ENCODE measurements at regions not wholly inside any gene's neighbourhood (a gene's known extent, or its start where the extent isn't known, plus 50 kb on each side); places are given as distances from the start of the nearest gene placed in this dataset.

DNA sequence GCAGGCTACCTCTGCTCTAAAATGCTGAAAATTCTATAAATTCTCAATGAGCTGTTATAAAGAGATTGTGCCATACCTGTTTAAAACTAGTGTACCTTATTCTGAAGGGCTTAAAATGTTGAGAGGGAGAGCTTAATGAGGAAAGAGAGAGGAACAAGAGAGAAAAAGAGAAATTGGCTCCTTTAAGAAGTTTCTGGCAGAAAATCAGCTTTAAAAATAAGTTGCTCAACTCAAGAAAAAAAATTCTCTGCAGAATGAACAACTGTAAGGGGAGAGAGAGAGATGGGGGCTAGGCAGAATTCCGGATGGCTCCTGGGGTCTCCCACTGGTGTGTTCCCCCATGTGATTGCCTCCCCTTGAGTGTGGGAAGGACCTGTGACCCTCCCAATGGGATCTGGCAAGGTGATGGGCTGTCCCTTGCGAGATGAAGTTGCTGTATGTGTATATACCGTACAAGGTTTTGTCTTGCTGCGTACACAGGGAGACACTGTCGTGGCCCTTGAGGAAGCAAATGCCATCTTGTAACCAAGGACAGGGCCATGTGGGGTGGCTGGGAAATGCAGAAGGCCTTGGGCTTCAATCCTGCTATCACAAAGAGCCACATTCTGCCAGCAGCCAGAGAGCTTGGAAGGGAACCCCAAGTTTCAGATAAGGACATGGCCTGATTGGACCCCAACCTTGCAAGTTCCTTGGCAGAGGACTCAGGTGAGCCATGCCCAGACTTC, 64.3 kb upstream of the S1PR3 start:
- Histone ChIP-seq H3K4me1 (ENCODE audit: control insufficient read depth in 1 of 2, low read depth in 2 of 2) (peaks cover 5 to 11% of the 10 kb centered on the region in 2 donors), H3K27ac (no peak overlapping the region), H3K4me3 (no peak overlapping the region), H3K36me3 (no peaks in the 10 kb centered on the region), H3K9me3 (no peaks in the 10 kb centered on the region), H3K27me3 (replicated peaks; ENCODE audit: insufficient read depth) (no peaks in the 10 kb centered on the region)
- ATAC-seq (ENCODE audit: insufficient number of reproducible peaks, low FRiP score, low read depth) (no peak), DNase-seq (ENCODE audit: low spot score) (no peak)
- TF ChIP-seq, protein P1, sequence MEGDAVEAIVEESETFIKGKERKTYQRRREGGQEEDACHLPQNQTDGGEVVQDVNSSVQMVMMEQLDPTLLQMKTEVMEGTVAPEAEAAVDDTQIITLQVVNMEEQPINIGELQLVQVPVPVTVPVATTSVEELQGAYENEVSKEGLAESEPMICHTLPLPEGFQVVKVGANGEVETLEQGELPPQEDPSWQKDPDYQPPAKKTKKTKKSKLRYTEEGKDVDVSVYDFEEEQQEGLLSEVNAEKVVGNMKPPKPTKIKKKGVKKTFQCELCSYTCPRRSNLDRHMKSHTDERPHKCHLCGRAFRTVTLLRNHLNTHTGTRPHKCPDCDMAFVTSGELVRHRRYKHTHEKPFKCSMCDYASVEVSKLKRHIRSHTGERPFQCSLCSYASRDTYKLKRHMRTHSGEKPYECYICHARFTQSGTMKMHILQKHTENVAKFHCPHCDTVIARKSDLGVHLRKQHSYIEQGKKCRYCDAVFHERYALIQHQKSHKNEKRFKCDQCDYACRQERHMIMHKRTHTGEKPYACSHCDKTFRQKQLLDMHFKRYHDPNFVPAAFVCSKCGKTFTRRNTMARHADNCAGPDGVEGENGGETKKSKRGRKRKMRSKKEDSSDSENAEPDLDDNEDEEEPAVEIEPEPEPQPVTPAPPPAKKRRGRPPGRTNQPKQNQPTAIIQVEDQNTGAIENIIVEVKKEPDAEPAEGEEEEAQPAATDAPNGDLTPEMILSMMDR (IDR thresholded peaks at IDR 0.05), result no peak

DNA sequence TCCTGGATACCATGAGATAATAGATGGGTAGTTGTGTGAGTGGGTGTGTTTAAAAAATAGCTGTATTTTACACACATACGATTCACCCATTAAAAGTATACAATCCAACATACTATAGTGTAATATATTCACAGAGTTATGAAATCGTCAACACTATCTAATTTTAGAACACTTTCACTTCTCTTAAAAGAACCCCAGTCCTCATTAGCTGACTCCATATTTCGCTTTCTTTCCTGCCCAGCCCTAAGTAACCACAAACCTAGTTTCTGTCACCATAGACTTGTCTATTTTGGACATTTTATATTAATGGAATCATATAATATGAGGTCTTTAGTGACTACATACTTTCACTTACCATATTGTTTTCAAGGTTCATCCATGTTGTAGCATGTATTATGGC, 63.8 kb upstream of the S1PR3 start:
- Histone ChIP-seq H3K4me3 (no peak overlapping the region), H3K9me3 (no peaks in the 10 kb centered on the region), H3K4me1 (ENCODE audit: control insufficient read depth in 1 of 2, low read depth in 2 of 2) (peaks cover 5 to 11% of the 10 kb centered on the region in 2 donors), H3K27me3 (replicated peaks; ENCODE audit: insufficient read depth) (no peaks in the 10 kb centered on the region), H3K36me3 (no peaks in the 10 kb centered on the region), H3K27ac (no peak overlapping the region)
- DNase-seq (ENCODE audit: low spot score) (no peak), ATAC-seq (ENCODE audit: insufficient number of reproducible peaks, low FRiP score, low read depth) (no peak)
- TF ChIP-seq, protein P1 (IDR thresholded peaks at IDR 0.05), result no peak

DNA sequence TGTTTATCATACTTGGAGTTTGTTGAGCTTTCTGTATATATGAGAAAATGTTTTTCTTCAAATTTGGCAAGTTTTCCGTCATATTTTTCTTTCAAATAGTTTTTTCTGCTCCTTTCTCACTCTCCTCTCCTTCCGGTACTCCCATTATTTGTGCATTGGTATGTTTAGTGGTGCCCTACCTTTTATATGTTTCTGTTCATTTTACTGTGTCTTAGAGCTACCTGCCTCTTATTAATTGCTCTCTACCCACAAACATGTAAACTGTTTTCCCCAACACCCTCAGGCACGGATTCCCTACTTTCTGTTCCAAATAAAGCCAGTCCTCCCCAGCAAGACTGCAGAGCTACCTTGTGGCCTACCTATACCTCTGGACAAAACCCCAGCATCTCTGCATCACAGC, 60.6 kb upstream of the S1PR3 start:
- no peak for DNase-seq (ENCODE audit: low spot score)
- Histone ChIP-seq H3K27ac (no peak overlapping the region), H3K9me3 (no peaks in the 10 kb centered on the region), H3K27me3 (replicated peaks; ENCODE audit: insufficient read depth) (no peaks in the 10 kb centered on the region), H3K4me3 (no peak overlapping the region), H3K36me3 (no peaks in the 10 kb centered on the region), H3K4me1 (ENCODE audit: control insufficient read depth in 1 of 2, low read depth in 2 of 2) (peaks cover 5 to 11% of the 10 kb centered on the region in 2 donors)
- ATAC-seq (ENCODE audit: insufficient number of reproducible peaks, low FRiP score, low read depth), result no peak
- TF ChIP-seq, protein P1 (IDR thresholded peaks at IDR 0.05), result no peak

DNA sequence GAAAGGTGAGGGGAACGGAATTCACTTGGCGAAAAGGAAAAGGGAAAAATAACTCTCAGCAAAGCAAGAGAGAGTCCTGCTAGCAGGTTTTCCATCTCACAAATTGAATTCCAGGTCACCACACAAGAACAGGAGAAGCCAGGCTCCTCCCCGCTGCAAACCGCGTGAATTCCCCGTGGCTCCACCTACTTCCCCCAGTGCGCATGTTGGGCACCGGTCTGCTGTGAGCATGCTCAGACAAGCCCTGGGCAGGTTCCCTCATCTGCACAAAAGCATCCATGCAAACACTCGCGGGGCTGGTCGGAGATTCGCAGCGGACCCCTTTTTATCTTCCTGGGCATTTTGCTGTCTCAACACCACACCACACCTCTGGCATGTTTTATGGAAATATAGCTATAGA, 58.5 kb upstream of the S1PR3 start:
- no peaks in the 10 kb centered on the region for H3K27me3 ChIP-seq (replicated peaks; ENCODE audit: insufficient read depth)
- H3K27ac ChIP-seq, result no peak overlapping the region
- ATAC-seq (ENCODE audit: insufficient number of reproducible peaks, low FRiP score, low read depth), result no peak
- no peaks in the 10 kb centered on the region for H3K4me1 ChIP-seq (ENCODE audit: control insufficient read depth in 1 of 2, low read depth in 2 of 2)
- DNase-seq (ENCODE audit: low spot score), result no peak
- no peaks in the 10 kb centered on the region for H3K9me3 ChIP-seq
- H3K4me3 ChIP-seq, result no peak overlapping the region
- TF ChIP-seq, protein P1 (IDR thresholded peaks at IDR 0.05), result no peak
- H3K36me3 ChIP-seq, result no peaks in the 10 kb centered on the region

DNA sequence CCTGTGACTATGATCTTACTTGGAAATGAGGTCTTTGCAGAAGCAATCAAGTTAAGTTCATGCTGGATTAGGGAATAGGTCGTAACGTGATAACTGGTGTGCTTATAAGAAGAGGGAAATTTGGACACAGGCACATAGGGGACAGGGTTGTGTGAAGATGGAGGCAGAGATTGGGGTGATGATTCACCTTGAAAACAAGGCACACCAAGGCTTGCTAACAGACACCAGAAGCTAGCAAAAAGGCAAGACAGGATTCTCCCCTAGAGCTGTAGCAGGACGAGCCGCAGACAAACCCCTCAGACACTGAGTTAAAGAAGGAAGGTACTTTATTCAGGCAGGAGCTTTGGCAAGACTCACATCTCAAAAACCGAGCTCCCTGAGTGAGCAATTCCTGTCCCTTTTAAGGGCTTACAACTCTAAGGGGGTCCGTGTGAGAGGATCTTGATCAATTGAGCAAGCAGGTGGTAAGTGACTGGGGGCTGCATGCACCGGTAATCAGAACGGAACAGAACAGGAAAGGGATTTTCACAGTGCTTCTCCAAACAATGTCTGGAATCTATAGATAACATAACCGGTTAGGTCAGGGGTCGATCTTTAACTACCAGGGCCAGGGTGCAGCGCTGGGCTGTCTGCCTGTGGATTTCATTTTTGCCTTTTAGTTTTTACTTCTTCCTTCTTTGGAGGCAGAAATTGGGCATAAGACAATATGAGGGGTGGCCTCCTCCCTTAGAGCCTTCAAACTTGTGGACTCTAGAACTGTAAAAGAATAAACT, 57.5 kb upstream of the S1PR3 start:
- TF ChIP-seq, protein P1 (IDR thresholded peaks at IDR 0.05), result no peak
- H3K9me3 ChIP-seq, result no peaks in the 10 kb centered on the region
- no peaks in the 10 kb centered on the region for H3K36me3 ChIP-seq
- H3K27ac ChIP-seq, result no peak overlapping the region
- H3K4me3 ChIP-seq, result no peak overlapping the region
- no peak for DNase-seq (ENCODE audit: low spot score)
- H3K4me1 ChIP-seq (ENCODE audit: control insufficient read depth in 1 of 2, low read depth in 2 of 2), result no peaks in the 10 kb centered on the region
- H3K27me3 ChIP-seq (replicated peaks; ENCODE audit: insufficient read depth), result no peaks in the 10 kb centered on the region
- no peak for ATAC-seq (ENCODE audit: insufficient number of reproducible peaks, low FRiP score, low read depth)

All from thoracic aorta (tissue), 2 donors.